Keratinocyte (primary cell): ENCODE measurements at regions not wholly inside any gene's neighbourhood (a gene's known extent, or its start where the extent isn't known, plus 50 kb on each side); places are given as distances from the start of the nearest gene placed in this dataset.

Experiments used
- DNase-seq: peaks from one replicate; pipeline ENCODE4 v3.0.0-alpha.2; 2011; ENCODE audit warnings: low read depth, missing footprints, low spot score
- FAIRE-seq: peaks from 2 replicates; lab custom pipeline; 2011; peaks lifted over from hg19 to GRCh38; lab: Jason Lieb, UNC
- H2AFZ ChIP-seq: 2 replicates; pipeline ENCODE4 v1.6.0; 2012; ENCODE audit warnings: low read length, control low read depth, inconsistent platforms; ENCODE audit not compliant: control insufficient read depth
- H3K27ac ChIP-seq: 2 replicates; pipeline ENCODE4 v1.5.1; 2011; ENCODE audit warnings: low read length; ENCODE audit not compliant: control insufficient read depth, insufficient read depth
- H3K27me3 ChIP-seq: 3 replicates; pipeline ENCODE4 v1.6.0; 2011; ENCODE audit warnings: low read length; ENCODE audit not compliant: control insufficient read depth, insufficient read depth; ENCODE audit errors: extremely low read depth
- H3K36me3 ChIP-seq, 2 experiments: 2 replicates in 1 of 2; 3 replicates in 1 of 2; pipeline ENCODE4 v1.5.1; 2011; ENCODE audit warnings: low read length in 2 of 2, mild to moderate bottlenecking in 1 of 2; ENCODE audit not compliant: control insufficient read depth in 2 of 2, insufficient read depth in 2 of 2; ENCODE audit errors: extremely low read depth in 1 of 2
- H3K4me1 ChIP-seq: 3 replicates; pipeline ENCODE4 v1.5.1; 2011; ENCODE audit warnings: low read length; ENCODE audit not compliant: control insufficient read depth, insufficient read depth; ENCODE audit errors: extremely low read depth
- H3K4me2 ChIP-seq: 3 replicates; pipeline ENCODE4 v1.6.0; 2011; ENCODE audit warnings: low read depth, low read length; ENCODE audit not compliant: control insufficient read depth, insufficient read depth; ENCODE audit errors: extremely low read depth
- H3K4me3 ChIP-seq, 3 experiments: fragments of 200-600 bp in 1 of 3; sonication (generic) in 1 of 3; 2 replicates in 2 of 3; 3 replicates in 1 of 3; pipeline ENCODE4 v1.5.1; 2011 to 2016; ENCODE audit warnings: low read length in 3 of 3, mild to moderate bottlenecking in 3 of 3, control low read depth in 2 of 3, inconsistent platforms in 1 of 3, low read depth in 1 of 3, mixed read lengths in 1 of 3, mixed run types in 1 of 3, moderate library complexity in 1 of 3; ENCODE audit not compliant: control insufficient read depth in 2 of 3, insufficient read depth in 2 of 3; ENCODE audit errors: extremely low read depth in 1 of 3
- H3K79me2 ChIP-seq: 2 replicates; pipeline ENCODE4 v1.6.0; 2012; ENCODE audit warnings: low read length; ENCODE audit not compliant: control insufficient read depth, insufficient read depth
- H3K9ac ChIP-seq: 3 replicates; pipeline ENCODE4 v1.6.0; 2011; ENCODE audit warnings: low read length; ENCODE audit not compliant: control insufficient read depth, insufficient read depth; ENCODE audit errors: extremely low read depth
- H3K9me1 ChIP-seq: 3 replicates; pipeline ENCODE4 v1.6.0; 2011; ENCODE audit warnings: low read length; ENCODE audit not compliant: control insufficient read depth, insufficient read depth; ENCODE audit errors: extremely low read depth
- H3K9me3 ChIP-seq: 2 replicates; pipeline ENCODE4 v1.5.1; 2012; ENCODE audit warnings: low read depth, low read length; ENCODE audit not compliant: control insufficient read depth
- H4K20me1 ChIP-seq: 3 replicates; pipeline ENCODE4 v1.6.0; 2011; ENCODE audit warnings: low read length; ENCODE audit not compliant: control insufficient read depth, insufficient read depth; ENCODE audit errors: extremely low read depth
- CTCF ChIP-seq, 3 experiments: IDR thresholded peaks in 1 of 3; conservative IDR thresholded peaks in 1 of 3; optimal IDR thresholded peaks in 1 of 3; 2 replicates in 2 of 3; 3 replicates in 1 of 3; pipeline versions ENCODE3 to v1.5.1; 2011; ENCODE audit warnings: low read length in 3 of 3, mild to moderate bottlenecking in 3 of 3, moderate library complexity in 2 of 3, control low read depth in 1 of 3, inconsistent platforms in 1 of 3; ENCODE audit not compliant: insufficient read depth in 2 of 3; ENCODE audit errors: extremely low read depth in 1 of 3
- EZH2 ChIP-seq: IDR thresholded peaks from one replicate; pipeline ENCODE4 v1.6.1; 2012; ENCODE audit warnings: inconsistent platforms, mild to moderate bottlenecking, low read length, moderate library complexity
- dilution Hi-C: fragments of 300-500 bp; cut with MboI; formaldehyde crosslinking; loops from one replicate; pipeline ENCODE4 v1.7.0; 2020; ENCODE audit warnings: low sequenced_read_pairs; ENCODE audit not compliant: extremely low pct_ligation_motif_present

- H3K4me1 ChIP-seq = no peaks in the 10 kb centered on the region
- DNase-seq (no peak), FAIRE-seq (no peak)
- no peak overlapping the region for H3K4me3 ChIP-seq
- no peaks in the 10 kb centered on the region for H3K9me1 ChIP-seq
- no peak overlapping the region for H3K27ac ChIP-seq
- no peak overlapping the region for H3K4me2 ChIP-seq
- H3K36me3 ChIP-seq = no peaks in the 10 kb centered on the region
- no peaks in the 10 kb centered on the region for H4K20me1 ChIP-seq
- H3K79me2 ChIP-seq = no peaks in the 10 kb centered on the region
- dilution Hi-C loops = no loop called here
- H3K9ac ChIP-seq = no peak overlapping the region
- no peak for TF ChIP-seq CTCF (optimal IDR thresholded peaks at IDR 0.05 in 1 of 3, IDR thresholded peaks at IDR 0.05 in 1 of 3, conservative IDR thresholded peaks at IDR 0.05 in 1 of 3; ENCODE audit: extremely low read depth in 1 of 3, insufficient read depth in 2 of 3, low read length in 3 of 3)
- no peak for TF ChIP-seq EZH2
- H2AFZ ChIP-seq = no peak overlapping the region
- no peaks in the 10 kb centered on the region for H3K27me3 ChIP-seq
- no peaks in the 10 kb centered on the region for H3K9me3 ChIP-seq
Observed at GRCh38 chr20:59530782-59531181, 73.6 kb upstream of the PHACTR3 start.

GRCh38 chr20:59537991-59538390 lies 66.3 kb upstream of the PHACTR3 start:
- no peak for FAIRE-seq
- Histone ChIP-seq H3K27me3 (no peaks in the 10 kb centered on the region), H3K4me3 (no peak overlapping the region), H3K4me2 (no peak overlapping the region), H3K9ac (no peak overlapping the region), H3K79me2 (no peaks in the 10 kb centered on the region), H3K9me1 (no peaks in the 10 kb centered on the region), H2AFZ (no peak overlapping the region), H3K9me3 (no peaks in the 10 kb centered on the region), H3K27ac (no peak overlapping the region), H4K20me1 (no peaks in the 10 kb centered on the region), H3K36me3 (no peaks in the 10 kb centered on the region), H3K4me1 (no peaks in the 10 kb centered on the region)
- TF ChIP-seq CTCF (optimal IDR thresholded peaks at IDR 0.05 in 1 of 3, IDR thresholded peaks at IDR 0.05 in 1 of 3, conservative IDR thresholded peaks at IDR 0.05 in 1 of 3; ENCODE audit: extremely low read depth in 1 of 3, insufficient read depth in 2 of 3, low read length in 3 of 3) (no peak), EZH2 (no peak)
- no peak for DNase-seq
- dilution Hi-C loops = no loop called here
